ENCODE measurements at regions not wholly inside any gene's neighbourhood (a gene's known extent, or its start where the extent isn't known, plus 50 kb on each side); places are given as distances from the start of the nearest gene placed in this dataset.

GRCh38 chr1:82420584-82420983 is 619.9 kb downstream of the ADGRL2 start:
- intact Hi-C loops (cut with DNase I): no loop called here
- no peak for TF ChIP-seq EP300 (IDR thresholded peaks at IDR 0.05)
- TF ChIP-seq POLR2A (IDR thresholded peaks at IDR 0.05): no peak
- TF ChIP-seq CTCF (IDR thresholded peaks at IDR 0.05): no peak
- Histone ChIP-seq H3K4me3 (no peak overlapping the region), H3K27me3 (no peaks in the 10 kb centered on the region), H3K36me3 (no peaks in the 10 kb centered on the region), H3K4me1 (ENCODE audit: insufficient read depth) (no peaks in the 10 kb centered on the region), H3K27ac (no peak overlapping the region), H3K9me3 (no peaks in the 10 kb centered on the region)
- DNase-seq: no peak
- 86 to 90% (median 89%) methylated on average over 3 of the region's 3 CpGs for WGBS, 3 donors

GRCh38 chr1:82411605-82412004 is 610.9 kb downstream of the ADGRL2 start:
- Histone ChIP-seq H3K9me3 (no peaks in the 10 kb centered on the region), H3K4me1 (ENCODE audit: insufficient read depth) (no peaks in the 10 kb centered on the region), H3K36me3 (no peaks in the 10 kb centered on the region), H3K27me3 (no peaks in the 10 kb centered on the region), H3K27ac (no peak overlapping the region), H3K4me3 (no peak overlapping the region)
- DNase-seq: no peak
- intact Hi-C loops (cut with DNase I): no loop called here
- no peak for TF ChIP-seq EP300 (IDR thresholded peaks at IDR 0.05)
- no peak for TF ChIP-seq POLR2A (IDR thresholded peaks at IDR 0.05)
- TF ChIP-seq CTCF (IDR thresholded peaks at IDR 0.05): no peak
- WGBS, 3 donors: 85 to 96% (median 95%) methylated on average over 1 of the region's 1 CpG

GRCh38 chr1:82405333-82405732 is 604.6 kb downstream of the ADGRL2 start:
- Histone ChIP-seq H3K27me3 (no peaks in the 10 kb centered on the region), H3K27ac (no peak overlapping the region), H3K36me3 (no peaks in the 10 kb centered on the region), H3K4me3 (no peak overlapping the region), H3K4me1 (ENCODE audit: insufficient read depth) (no peaks in the 10 kb centered on the region), H3K9me3 (no peaks in the 10 kb centered on the region)
- intact Hi-C loops (cut with DNase I): no loop called here
- TF ChIP-seq EP300 (IDR thresholded peaks at IDR 0.05) (no peak), CTCF (IDR thresholded peaks at IDR 0.05) (no peak), POLR2A (IDR thresholded peaks at IDR 0.05) (no peak)
- no peak for DNase-seq
- 92 to 97% (median 96%) methylated on average over 1 of the region's 1 CpG for WGBS, 3 donors

GRCh38 chr1:82401116-82401515 is 600.4 kb downstream of the ADGRL2 start:
- no peaks in the 10 kb centered on the region for H3K27me3 ChIP-seq
- no peak overlapping the region for H3K27ac ChIP-seq
- H3K4me3 ChIP-seq: no peak overlapping the region
- intact Hi-C loops (cut with DNase I): no loop called here
- TF ChIP-seq EP300 (IDR thresholded peaks at IDR 0.05) (no peak), CTCF (IDR thresholded peaks at IDR 0.05) (no peak), POLR2A (IDR thresholded peaks at IDR 0.05) (no peak)
- no peaks in the 10 kb centered on the region for H3K36me3 ChIP-seq
- H3K4me1 ChIP-seq (ENCODE audit: insufficient read depth): no peaks in the 10 kb centered on the region
- DNase-seq: no peak
- 82 to 89% (median 87%) methylated on average over 1 of the region's 1 CpG for WGBS, 3 donors
- H3K9me3 ChIP-seq: no peaks in the 10 kb centered on the region

- no peak for DNase-seq
- WGBS, 3 donors: 78 to 83% (median 81%) methylated on average over 4 of the region's 4 CpGs
- Histone ChIP-seq H3K4me1 (ENCODE audit: insufficient read depth) (no peaks in the 10 kb centered on the region), H3K27ac (no peak overlapping the region), H3K36me3 (no peaks in the 10 kb centered on the region), H3K27me3 (no peaks in the 10 kb centered on the region), H3K9me3 (no peaks in the 10 kb centered on the region), H3K4me3 (no peak overlapping the region)
- no peak for TF ChIP-seq EP300 (IDR thresholded peaks at IDR 0.05)
- TF ChIP-seq POLR2A (IDR thresholded peaks at IDR 0.05): no peak
- TF ChIP-seq CTCF (IDR thresholded peaks at IDR 0.05): no peak
- intact Hi-C loops (cut with DNase I): no loop called here
These were observed 599.8 kb downstream of the ADGRL2 start for GRCh38 chr1:82400521-82400920.
